SK-N-SH treated with all-trans-retinoic acid at 6 μM for 48 hours (cell line): ENCODE measurements at regions not wholly inside any gene's neighbourhood (a gene's known extent, or its start where the extent isn't known, plus 50 kb on each side); places are given as distances from the start of the nearest gene placed in this dataset.

Source experiments
- BACH2 ChIP-seq: fragments of 250-450 bp; sonication (Bioruptor Pico); IDR thresholded peaks from 2 replicates; pipeline ENCODE4 v1.9.0; 2021; ENCODE audit warnings: mild to moderate bottlenecking, borderline replicate concordance
- CSDC2 ChIP-seq: fragments of 250-450 bp; sonication (Bioruptor Pico); IDR thresholded peaks from 2 replicates; pipeline ENCODE4 v1.5.0; 2020; ENCODE audit warnings: mild to moderate bottlenecking, moderate library complexity
- GLIS3 ChIP-seq: fragments of 250-450 bp; sonication (Bioruptor Pico); IDR thresholded peaks from 2 replicates; pipeline ENCODE4 v1.5.0; 2020; ENCODE audit warnings: mild to moderate bottlenecking, moderate library complexity
- RARB ChIP-seq: fragments of 250-450 bp; sonication (Bioruptor Pico); IDR thresholded peaks from 2 replicates; pipeline ENCODE4 v1.8.0; 2021; ENCODE audit warnings: mild to moderate bottlenecking, moderate library complexity
- SNAI2 ChIP-seq: fragments of 250-450 bp; sonication (Bioruptor Pico); IDR thresholded peaks from 2 replicates; pipeline ENCODE4 v1.5.0; 2020; ENCODE audit warnings: mild to moderate bottlenecking, moderate library complexity
- TCF4 ChIP-seq: fragments of 250-450 bp; sonication (Bioruptor Pico); IDR thresholded peaks from 2 replicates; pipeline ENCODE4 v1.8.0; 2021; ENCODE audit warnings: mild to moderate bottlenecking, moderate library complexity, borderline replicate concordance
- TOX ChIP-seq: fragments of 250-450 bp; sonication (Bioruptor Pico); IDR thresholded peaks from 2 replicates; pipeline ENCODE4 v1.8.0; 2021; ENCODE audit warnings: mild to moderate bottlenecking, moderate library complexity, borderline replicate concordance
- ZC3H10 ChIP-seq: fragments of 250-450 bp; sonication (Bioruptor Pico); IDR thresholded peaks from 2 replicates; pipeline ENCODE4 v1.5.1; 2021; ENCODE audit warnings: mild to moderate bottlenecking, moderate library complexity
- ZFP30 ChIP-seq: fragments of 450-650 bp; formaldehyde crosslinking; IDR thresholded peaks from 2 replicates; pipeline ENCODE4 v1.5.0; 2022; ENCODE audit warnings: mild to moderate bottlenecking, moderate library complexity
- ZNF565 ChIP-seq: fragments of 450-650 bp; formaldehyde crosslinking; conservative IDR thresholded peaks from 2 replicates; pipeline ENCODE4 v1.5.0; 2020; ENCODE audit warnings: low read depth, mild to moderate bottlenecking, moderate library complexity
- ZNF8 ChIP-seq: fragments of 450-650 bp; formaldehyde crosslinking; IDR thresholded peaks from 2 replicates; pipeline ENCODE4 v1.5.0; 2020; ENCODE audit warnings: mild to moderate bottlenecking, moderate library complexity
- TF ChIP-seq, protein P1 (sequence below): fragments of 250-450 bp; sonication (Bioruptor Pico); IDR thresholded peaks from 2 replicates; pipeline ENCODE4 v1.8.0; 2020; ENCODE audit warnings: mild to moderate bottlenecking, moderate library complexity, borderline replicate concordance
- TF ChIP-seq, protein P2 (sequence below): fragments of 250-450 bp; sonication (Bioruptor Pico); IDR thresholded peaks from 2 replicates; pipeline ENCODE4 v1.5.1; 2021; ENCODE audit warnings: mild to moderate bottlenecking, moderate library complexity

DNA sequence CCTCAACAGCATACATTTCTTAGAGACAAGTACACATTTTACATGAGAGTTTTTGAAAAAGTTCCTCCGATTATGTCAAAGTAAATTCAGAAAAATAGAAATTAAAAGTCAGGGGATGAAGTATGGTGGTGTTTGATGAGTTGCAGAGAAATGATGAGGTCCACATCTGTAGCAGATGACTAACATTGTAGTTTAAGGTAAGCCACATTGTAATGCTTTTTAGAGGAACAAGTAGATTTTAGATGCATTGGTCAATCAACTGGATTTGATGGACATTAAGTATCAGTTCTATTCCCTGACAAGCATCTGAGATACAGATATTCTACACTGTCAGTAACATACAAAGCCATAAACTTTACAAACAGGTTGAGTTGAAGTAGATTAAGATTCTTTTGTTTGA is 402.4 kb upstream of the RORB start:
- TF ChIP-seq, protein P1, sequence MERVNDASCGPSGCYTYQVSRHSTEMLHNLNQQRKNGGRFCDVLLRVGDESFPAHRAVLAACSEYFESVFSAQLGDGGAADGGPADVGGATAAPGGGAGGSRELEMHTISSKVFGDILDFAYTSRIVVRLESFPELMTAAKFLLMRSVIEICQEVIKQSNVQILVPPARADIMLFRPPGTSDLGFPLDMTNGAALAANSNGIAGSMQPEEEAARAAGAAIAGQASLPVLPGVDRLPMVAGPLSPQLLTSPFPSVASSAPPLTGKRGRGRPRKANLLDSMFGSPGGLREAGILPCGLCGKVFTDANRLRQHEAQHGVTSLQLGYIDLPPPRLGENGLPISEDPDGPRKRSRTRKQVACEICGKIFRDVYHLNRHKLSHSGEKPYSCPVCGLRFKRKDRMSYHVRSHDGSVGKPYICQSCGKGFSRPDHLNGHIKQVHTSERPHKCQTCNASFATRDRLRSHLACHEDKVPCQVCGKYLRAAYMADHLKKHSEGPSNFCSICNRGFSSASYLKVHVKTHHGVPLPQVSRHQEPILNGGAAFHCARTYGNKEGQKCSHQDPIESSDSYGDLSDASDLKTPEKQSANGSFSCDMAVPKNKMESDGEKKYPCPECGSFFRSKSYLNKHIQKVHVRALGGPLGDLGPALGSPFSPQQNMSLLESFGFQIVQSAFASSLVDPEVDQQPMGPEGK (CRISPR knock-in tag), result no peak
- TF ChIP-seq ZNF8 (CRISPR knock-in tag) (no peak), CSDC2 (no peak), ZNF565 (no peak), RARB (CRISPR knock-in tag) (no peak), ZC3H10 (CRISPR knock-in tag) (no peak), BACH2 (CRISPR knock-in tag) (no peak), ZFP30 (no peak), TCF4 (CRISPR knock-in tag) (no peak), TOX (CRISPR knock-in tag) (no peak), GLIS3 (CRISPR knock-in tag) (no peak), SNAI2 (CRISPR knock-in tag) (no peak)
- TF ChIP-seq, protein P2, sequence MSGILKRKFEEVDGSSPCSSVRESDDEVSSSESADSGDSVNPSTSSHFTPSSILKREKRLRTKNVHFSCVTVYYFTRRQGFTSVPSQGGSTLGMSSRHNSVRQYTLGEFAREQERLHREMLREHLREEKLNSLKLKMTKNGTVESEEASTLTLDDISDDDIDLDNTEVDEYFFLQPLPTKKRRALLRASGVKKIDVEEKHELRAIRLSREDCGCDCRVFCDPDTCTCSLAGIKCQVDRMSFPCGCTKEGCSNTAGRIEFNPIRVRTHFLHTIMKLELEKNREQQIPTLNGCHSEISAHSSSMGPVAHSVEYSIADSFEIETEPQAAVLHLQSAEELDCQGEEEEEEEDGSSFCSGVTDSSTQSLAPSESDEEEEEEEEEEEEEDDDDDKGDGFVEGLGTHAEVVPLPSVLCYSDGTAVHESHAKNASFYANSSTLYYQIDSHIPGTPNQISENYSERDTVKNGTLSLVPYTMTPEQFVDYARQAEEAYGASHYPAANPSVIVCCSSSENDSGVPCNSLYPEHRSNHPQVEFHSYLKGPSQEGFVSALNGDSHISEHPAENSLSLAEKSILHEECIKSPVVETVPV (CRISPR knock-in tag), result no peak
